ENCODE measurements at regions not wholly inside any gene's neighbourhood (a gene's known extent, or its start where the extent isn't known, plus 50 kb on each side); places are given as distances from the start of the nearest gene placed in this dataset.

- TF ChIP-seq CTCF (IDR thresholded peaks at IDR 0.05; ENCODE audit: insufficient read depth, low read depth, low read length) (no peak), EZH2 (IDR thresholded peaks at IDR 0.05; ENCODE audit: insufficient read depth, low read length) (no peak)
Observed at GRCh38 chr4:173880897-173881296, 350.9 kb upstream of the HAND2 start.
